C4-2B (cell line): ENCODE measurements at regions not wholly inside any gene's neighbourhood (a gene's known extent, or its start where the extent isn't known, plus 50 kb on each side); places are given as distances from the start of the nearest gene placed in this dataset.

Source experiments
- ZFX ChIP-seq: fragments of 450-650 bp; IDR thresholded peaks from 2 replicates; pipeline ENCODE4 v1.6.1; 2017
- TF ChIP-seq, protein P1 (sequence below): fragments of 450-650 bp; conservative IDR thresholded peaks from 2 replicates; pipeline ENCODE4 v1.5.1; 2017; ENCODE audit warnings: mild to moderate bottlenecking

DNA sequence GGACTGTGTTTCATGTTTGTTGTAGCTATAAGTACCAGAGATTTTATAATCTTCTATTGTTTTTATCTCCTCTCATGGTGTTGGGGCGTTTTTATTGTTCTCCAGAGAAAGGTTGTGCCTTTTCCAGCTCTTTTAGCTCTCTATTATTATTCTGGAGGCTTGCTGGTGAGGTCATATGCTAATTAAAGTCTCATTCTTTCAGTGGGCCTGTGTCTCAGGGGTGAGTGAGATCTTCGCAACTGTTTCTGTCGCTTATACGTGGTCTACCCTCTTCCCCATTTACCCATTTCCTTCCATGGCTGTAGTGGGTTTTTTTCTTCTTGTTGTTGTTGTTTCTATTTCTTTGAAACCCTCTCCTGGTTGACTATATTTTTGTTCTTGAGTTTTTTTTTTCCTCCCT is 584.9 kb downstream of the TMEM182 start:
- TF ChIP-seq, protein P1, sequence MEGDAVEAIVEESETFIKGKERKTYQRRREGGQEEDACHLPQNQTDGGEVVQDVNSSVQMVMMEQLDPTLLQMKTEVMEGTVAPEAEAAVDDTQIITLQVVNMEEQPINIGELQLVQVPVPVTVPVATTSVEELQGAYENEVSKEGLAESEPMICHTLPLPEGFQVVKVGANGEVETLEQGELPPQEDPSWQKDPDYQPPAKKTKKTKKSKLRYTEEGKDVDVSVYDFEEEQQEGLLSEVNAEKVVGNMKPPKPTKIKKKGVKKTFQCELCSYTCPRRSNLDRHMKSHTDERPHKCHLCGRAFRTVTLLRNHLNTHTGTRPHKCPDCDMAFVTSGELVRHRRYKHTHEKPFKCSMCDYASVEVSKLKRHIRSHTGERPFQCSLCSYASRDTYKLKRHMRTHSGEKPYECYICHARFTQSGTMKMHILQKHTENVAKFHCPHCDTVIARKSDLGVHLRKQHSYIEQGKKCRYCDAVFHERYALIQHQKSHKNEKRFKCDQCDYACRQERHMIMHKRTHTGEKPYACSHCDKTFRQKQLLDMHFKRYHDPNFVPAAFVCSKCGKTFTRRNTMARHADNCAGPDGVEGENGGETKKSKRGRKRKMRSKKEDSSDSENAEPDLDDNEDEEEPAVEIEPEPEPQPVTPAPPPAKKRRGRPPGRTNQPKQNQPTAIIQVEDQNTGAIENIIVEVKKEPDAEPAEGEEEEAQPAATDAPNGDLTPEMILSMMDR: no peak
- no peak for TF ChIP-seq ZFX
